Mesothelial cell of epicardium (in vitro differentiated cells): ENCODE measurements at regions not wholly inside any gene's neighbourhood (a gene's known extent, or its start where the extent isn't known, plus 50 kb on each side); places are given as distances from the start of the nearest gene placed in this dataset.
"Not testable (repeated sequence)": the region's sequence is repeated elsewhere in the genome, so short reads cannot be mapped to it uniquely, and the experiment has no call there.

Experiments
- DNase-seq, 2 experiments: peaks; one replicate each; pipeline ENCODE4 v3.0.0; 2021; ENCODE audit warnings: low spot score in 2 of 2; ENCODE audit not compliant: unreplicated experiment in 2 of 2
- H3K27ac Mint-ChIP-seq: 2 replicates; pipeline ENCODE4 v1.8.0; 2021; ENCODE audit warnings: mixed read lengths
- H3K27me3 Mint-ChIP-seq: 2 replicates; pipeline ENCODE4 v1.8.0; 2021; ENCODE audit warnings: low read depth, mixed read lengths
- H3K36me3 Mint-ChIP-seq: 2 replicates; pipeline ENCODE4 v1.8.0; 2021; ENCODE audit warnings: mixed read lengths
- H3K4me1 Mint-ChIP-seq: 2 replicates; pipeline ENCODE4 v1.8.0; 2021; ENCODE audit warnings: mixed read lengths
- H3K4me3 Mint-ChIP-seq: 2 replicates; pipeline ENCODE4 v1.8.0; 2021; ENCODE audit warnings: mild to moderate bottlenecking, moderate library complexity, mixed read lengths
- H3K9me3 Mint-ChIP-seq: 2 replicates; pipeline ENCODE4 v1.8.0; 2021; ENCODE audit warnings: mixed read lengths
- CTCF ChIP-seq: fragments of 200-600 bp; sonication (generic); IDR thresholded peaks from one replicate; pipeline ENCODE4 v1.5.0; 2021; ENCODE audit warnings: antibody characterized with exemption; ENCODE audit not compliant: unreplicated experiment

- Mint-ChIP-seq H3K36me3 (no peaks in the 10 kb centered on the region), H3K27ac (no peak overlapping the region)
These were observed 768.6 kb downstream of the UQCRFS1 start for GRCh38 chr19:28444362-28444761.

GRCh38 chr19:28443361-28443760, 769.6 kb downstream of the UQCRFS1 start:
- Mint-ChIP-seq H3K4me1 (no peaks in the 10 kb centered on the region), H3K9me3 (no peaks in the 10 kb centered on the region), H3K4me3 (no peak overlapping the region), H3K36me3 (no peaks in the 10 kb centered on the region), H3K27ac (no peak overlapping the region), H3K27me3 (peaks cover 12% of the 10 kb centered on the region)
- no peak for TF ChIP-seq CTCF
- no peak for DNase-seq

More at GRCh38 chr19:28444362-28444761, 768.6 kb downstream of the UQCRFS1 start:
- no peak for DNase-seq
- Mint-ChIP-seq H3K4me3 (no peak overlapping the region), H3K4me1 (no peaks in the 10 kb centered on the region), H3K9me3 (no peaks in the 10 kb centered on the region), H3K27me3 (peaks cover 12% of the 10 kb centered on the region)
- no peak for TF ChIP-seq CTCF

GRCh38 chr19:28437390-28438346, 775.3 kb downstream of the UQCRFS1 start:
- DNase-seq, result no peak
- H3K27ac Mint-ChIP-seq, result no peak overlapping the region
- H3K9me3 Mint-ChIP-seq, result peaks cover 22% of the 10 kb centered on the region
- H3K36me3 Mint-ChIP-seq, result no peaks in the 10 kb centered on the region
- peaks cover 6% of the 10 kb centered on the region for H3K27me3 Mint-ChIP-seq
- TF ChIP-seq CTCF, result no peak
- no peaks in the 10 kb centered on the region for H3K4me1 Mint-ChIP-seq
- H3K4me3 Mint-ChIP-seq, result no peak overlapping the region

GRCh38 chr19:28436320-28436719, 776.6 kb downstream of the UQCRFS1 start:
- peaks cover 2% of the 10 kb centered on the region for H3K27me3 Mint-ChIP-seq
- no peak for DNase-seq
- H3K36me3 Mint-ChIP-seq, result no peaks in the 10 kb centered on the region
- H3K4me3 Mint-ChIP-seq, result no peak overlapping the region
- H3K9me3 Mint-ChIP-seq, result peaks cover 31% of the 10 kb centered on the region
- TF ChIP-seq CTCF, result no peak
- no peak overlapping the region for H3K27ac Mint-ChIP-seq
- H3K4me1 Mint-ChIP-seq, result no peaks in the 10 kb centered on the region

- DNase-seq, result no peak
- H3K4me1 Mint-ChIP-seq, result no peaks in the 10 kb centered on the region
- no peaks in the 10 kb centered on the region for H3K27me3 Mint-ChIP-seq
- TF ChIP-seq CTCF, result no peak
- H3K36me3 Mint-ChIP-seq, result no peaks in the 10 kb centered on the region
- no peak overlapping the region for H3K4me3 Mint-ChIP-seq
- H3K27ac Mint-ChIP-seq, result no peak overlapping the region
- H3K9me3 Mint-ChIP-seq, result peaks cover 31% of the 10 kb centered on the region
These were observed 777.2 kb downstream of the UQCRFS1 start for GRCh38 chr19:28435551-28436271.

GRCh38 chr19:28434794-28435193, 778.2 kb downstream of the UQCRFS1 start:
- H3K4me1 Mint-ChIP-seq, H3K4me3 Mint-ChIP-seq, H3K27me3 Mint-ChIP-seq, DNase-seq, H3K27ac Mint-ChIP-seq, H3K36me3 Mint-ChIP-seq: not testable (repeated sequence)
- H3K9me3 Mint-ChIP-seq, result peaks cover 31% of the 10 kb centered on the region

- DNase-seq, H3K36me3 Mint-ChIP-seq, H3K27me3 Mint-ChIP-seq, H3K27ac Mint-ChIP-seq, H3K4me1 Mint-ChIP-seq, H3K4me3 Mint-ChIP-seq: not testable (repeated sequence)
- peaks cover 31% of the 10 kb centered on the region for H3K9me3 Mint-ChIP-seq
These were observed 778.6 kb downstream of the UQCRFS1 start for GRCh38 chr19:28434365-28434764.

- DNase-seq, H3K27ac Mint-ChIP-seq, H3K4me1 Mint-ChIP-seq, H3K27me3 Mint-ChIP-seq, H3K36me3 Mint-ChIP-seq, H3K4me3 Mint-ChIP-seq: not testable (repeated sequence)
- peaks cover 31% of the 10 kb centered on the region for H3K9me3 Mint-ChIP-seq
These were observed 779.8 kb downstream of the UQCRFS1 start for GRCh38 chr19:28433166-28433565.
